Suprapubic skin (tissue), 4 donors: ENCODE measurements at regions not wholly inside any gene's neighbourhood (a gene's known extent, or its start where the extent isn't known, plus 50 kb on each side); places are given as distances from the start of the nearest gene placed in this dataset.
"Not testable (repeated sequence)": the region's sequence is repeated elsewhere in the genome, so short reads cannot be mapped to it uniquely, and the experiment has no call there.

ENCODE experiments used
- DNase-seq, 2 donors: peaks; one replicate each; pipeline ENCODE4 v3.0.0-alpha.2; 2019; ENCODE audit warnings: low spot score in 2 of 2
- H3K27ac ChIP-seq: fragments of 200-600 bp; sonication (generic); one replicate; pipeline ENCODE4 v1.5.1; 2019
- H3K27me3 ChIP-seq: fragments of 200-600 bp; sonication (generic); one replicate; pipeline ENCODE4 v1.5.1; 2019
- H3K36me3 ChIP-seq: fragments of 200-600 bp; sonication (generic); one replicate; pipeline ENCODE4 v1.5.1; 2019
- H3K4me1 ChIP-seq: fragments of 200-600 bp; sonication (generic); one replicate; pipeline ENCODE4 v1.5.1; 2019
- H3K4me3 ChIP-seq: fragments of 200-600 bp; sonication (generic); one replicate; pipeline ENCODE4 v1.5.1; 2019; ENCODE audit warnings: mild to moderate bottlenecking
- H3K9me3 ChIP-seq: fragments of 200-600 bp; sonication (generic); one replicate; pipeline ENCODE4 v1.5.1; 2019
- CTCF ChIP-seq, 2 donors: fragments of 200-600 bp in 1 of 2; fragments of 450-650 bp in 1 of 2; sonication (generic) in 1 of 2; IDR thresholded peaks; one replicate each; pipeline ENCODE4 v1.5.1; 2016 to 2019; ENCODE audit warnings: antibody characterized with exemption in 2 of 2, mild to moderate bottlenecking in 1 of 2, moderate library complexity in 1 of 2
- EP300 ChIP-seq: sonication (generic); formaldehyde crosslinking; IDR thresholded peaks from one replicate; pipeline ENCODE4 v1.6.1; 2017; ENCODE audit warnings: antibody characterized with exemption
- POLR2A ChIP-seq, 2 donors: fragments of 450-650 bp; IDR thresholded peaks; one replicate each; pipeline ENCODE4 v1.6.1; 2017; ENCODE audit warnings: antibody characterized with exemption in 2 of 2, mild to moderate bottlenecking in 2 of 2, moderate library complexity in 2 of 2
- POLR2AphosphoS5 ChIP-seq, 3 donors: sonication (generic); formaldehyde crosslinking; IDR thresholded peaks; one replicate each; pipeline ENCODE4 v1.6.1; 2017; ENCODE audit warnings: antibody characterized with exemption in 3 of 3
- WGBS: methylation state at CpG from one replicate; pipeline ENCODE4 v1.1.5; 2018; 5-methylcytosine and 5-hydroxymethylcytosine counted together

- H3K9me3 ChIP-seq: peaks cover 10% of the 10 kb centered on the region
- H3K4me3 ChIP-seq: no peak overlapping the region
- H3K27me3 ChIP-seq: no peaks in the 10 kb centered on the region
- no peaks in the 10 kb centered on the region for H3K4me1 ChIP-seq
- TF ChIP-seq POLR2AphosphoS5 (IDR thresholded peaks at IDR 0.05) (no peak), POLR2A (IDR thresholded peaks at IDR 0.05) (no peak), CTCF (IDR thresholded peaks at IDR 0.05) (no peak), EP300 (no peak)
- no peak overlapping the region for H3K27ac ChIP-seq
- DNase-seq: no peak
- no peaks in the 10 kb centered on the region for H3K36me3 ChIP-seq
- 83% methylated on average over 1 of the region's 1 CpG for WGBS
Observed at GRCh38 chr3:161673866-161674265, 177.3 kb downstream of the OTOL1 start.

GRCh38 chr3:161674402-161674801 is 177.8 kb downstream of the OTOL1 start:
- peaks cover 6% of the 10 kb centered on the region for H3K9me3 ChIP-seq
- no peaks in the 10 kb centered on the region for H3K36me3 ChIP-seq
- DNase-seq: no peak
- TF ChIP-seq EP300: no peak
- no peak for TF ChIP-seq POLR2AphosphoS5 (IDR thresholded peaks at IDR 0.05)
- TF ChIP-seq POLR2A (IDR thresholded peaks at IDR 0.05): no peak
- no peak for TF ChIP-seq CTCF (IDR thresholded peaks at IDR 0.05)
- no peak overlapping the region for H3K27ac ChIP-seq
- H3K27me3 ChIP-seq: no peaks in the 10 kb centered on the region
- no peak overlapping the region for H3K4me3 ChIP-seq
- H3K4me1 ChIP-seq: no peaks in the 10 kb centered on the region

- not testable (repeated sequence) for H3K36me3 ChIP-seq, H3K27ac ChIP-seq, H3K4me1 ChIP-seq, H3K27me3 ChIP-seq, H3K9me3 ChIP-seq, H3K4me3 ChIP-seq, DNase-seq
- 91% methylated on average over 6 of the region's 6 CpGs for WGBS
Observed at GRCh38 chr3:161681831-161682230, 185.2 kb downstream of the OTOL1 start.

GRCh38 chr3:161682715-161683114 is 186.1 kb downstream of the OTOL1 start:
- TF ChIP-seq POLR2AphosphoS5 (IDR thresholded peaks at IDR 0.05) (no peak), EP300 (no peak), CTCF (IDR thresholded peaks at IDR 0.05) (no peak), POLR2A (IDR thresholded peaks at IDR 0.05) (no peak)
- no peak for DNase-seq
- Histone ChIP-seq H3K4me3 (no peak overlapping the region), H3K4me1 (no peaks in the 10 kb centered on the region), H3K27ac (no peak overlapping the region), H3K36me3 (no peaks in the 10 kb centered on the region), H3K27me3 (no peaks in the 10 kb centered on the region), H3K9me3 (no peaks in the 10 kb centered on the region)
- 26% methylated on average over 2 of the region's 2 CpGs for WGBS

- Histone ChIP-seq H3K27me3 (no peaks in the 10 kb centered on the region), H3K4me3 (no peak overlapping the region), H3K4me1 (no peaks in the 10 kb centered on the region), H3K36me3 (no peaks in the 10 kb centered on the region), H3K27ac (no peak overlapping the region), H3K9me3 (no peaks in the 10 kb centered on the region)
- WGBS: 74% methylated on average over 5 of the region's 5 CpGs
- no peak for TF ChIP-seq CTCF (IDR thresholded peaks at IDR 0.05)
- TF ChIP-seq POLR2AphosphoS5 (IDR thresholded peaks at IDR 0.05): no peak
- no peak for TF ChIP-seq POLR2A (IDR thresholded peaks at IDR 0.05)
- no peak for TF ChIP-seq EP300
- no peak for DNase-seq
Observed at GRCh38 chr3:161689584-161690298, 193.1 kb downstream of the OTOL1 start.

- 66% methylated on average over 3 of the region's 3 CpGs for WGBS
- no peaks in the 10 kb centered on the region for H3K27me3 ChIP-seq
- H3K4me3 ChIP-seq: no peak overlapping the region
- H3K27ac ChIP-seq: no peak overlapping the region
- no peaks in the 10 kb centered on the region for H3K36me3 ChIP-seq
- no peaks in the 10 kb centered on the region for H3K9me3 ChIP-seq
- no peak for TF ChIP-seq POLR2AphosphoS5 (IDR thresholded peaks at IDR 0.05)
- no peak for TF ChIP-seq EP300
- TF ChIP-seq CTCF (IDR thresholded peaks at IDR 0.05): no peak
- no peak for TF ChIP-seq POLR2A (IDR thresholded peaks at IDR 0.05)
- no peak for DNase-seq
- H3K4me1 ChIP-seq: no peaks in the 10 kb centered on the region
Observed at GRCh38 chr3:161690299-161690620, 193.7 kb downstream of the OTOL1 start.
